HG03139 (cell line): ENCODE measurements at regions not wholly inside any gene's neighbourhood (a gene's known extent, or its start where the extent isn't known, plus 50 kb on each side); places are given as distances from the start of the nearest gene placed in this dataset.

Source experiments
- ATAC-seq: cut with Tn5 transposase; IDR thresholded peaks from one replicate; pipeline ENCODE4 v1.9.1; 2021; ENCODE audit not compliant: unreplicated experiment

- no peak for ATAC-seq
Measured at GRCh38 chr12:98182821-98183220, 332.6 kb upstream of the TMPO start.

- ATAC-seq = no peak
Measured at GRCh38 chr12:98185606-98186005, 329.8 kb upstream of the TMPO start.

- no peak for ATAC-seq
Measured at GRCh38 chr12:98188650-98189077, 326.7 kb upstream of the TMPO start.

- no peak for ATAC-seq
Measured at GRCh38 chr12:98194591-98194990, 320.8 kb upstream of the TMPO start.

- no peak for ATAC-seq
Measured at GRCh38 chr12:98198261-98198982, 317.0 kb upstream of the TMPO start.

GRCh38 chr12:98208816-98209215 is 306.6 kb upstream of the TMPO start:
- no peak for ATAC-seq

GRCh38 chr12:98211909-98212695 is 303.3 kb upstream of the TMPO start:
- no peak for ATAC-seq

- no peak for ATAC-seq
Measured at GRCh38 chr12:98213556-98213955, 301.8 kb upstream of the TMPO start.

- peak; percentile 65 for ATAC-seq
Measured at GRCh38 chr12:98217257-98217656, 298.1 kb upstream of the TMPO start.

- ATAC-seq = no peak
Measured at GRCh38 chr12:98220636-98221035, 294.8 kb upstream of the TMPO start.

- ATAC-seq = no peak
Measured at GRCh38 chr12:98221243-98221808, 294.1 kb upstream of the TMPO start.

GRCh38 chr12:98222135-98222534 is 293.3 kb upstream of the TMPO start:
- ATAC-seq = no peak

GRCh38 chr12:98224584-98225221 is 290.7 kb upstream of the TMPO start:
- ATAC-seq = peak; percentile 82

- no peak for ATAC-seq
Measured at GRCh38 chr12:98227162-98227561, 288.2 kb upstream of the TMPO start.

GRCh38 chr12:98228683-98229539 is 286.5 kb upstream of the TMPO start:
- no peak for ATAC-seq

- ATAC-seq = no peak
Measured at GRCh38 chr12:98229540-98229924, 285.9 kb upstream of the TMPO start.

- no peak for ATAC-seq
Measured at GRCh38 chr12:98232753-98233390, 282.5 kb upstream of the TMPO start.

GRCh38 chr12:98235301-98235700 is 280.1 kb upstream of the TMPO start:
- no peak for ATAC-seq

- ATAC-seq = no peak
Measured at GRCh38 chr12:98238515-98239130, 276.8 kb upstream of the TMPO start.

GRCh38 chr12:98243190-98243589 is 272.2 kb upstream of the TMPO start:
- no peak for ATAC-seq
